GM19468 (cell line): ENCODE measurements at regions not wholly inside any gene's neighbourhood (a gene's known extent, or its start where the extent isn't known, plus 50 kb on each side); places are given as distances from the start of the nearest gene placed in this dataset.
A peak's percentile ranks its signal among the peaks of the same experiment; 100 is the strongest.

Source experiments
- ATAC-seq: cut with Tn5 transposase; IDR thresholded peaks from one replicate; pipeline ENCODE4 v1.9.1; 2021; ENCODE audit warnings: mild to moderate bottlenecking, moderate library complexity, moderate number of reproducible peaks; ENCODE audit not compliant: unreplicated experiment; ENCODE audit errors: extremely low read depth

GRCh38 chr2:147068071-147068470 lies 776.8 kb upstream of the ACVR2A start:
- ATAC-seq: no peak

DNA sequence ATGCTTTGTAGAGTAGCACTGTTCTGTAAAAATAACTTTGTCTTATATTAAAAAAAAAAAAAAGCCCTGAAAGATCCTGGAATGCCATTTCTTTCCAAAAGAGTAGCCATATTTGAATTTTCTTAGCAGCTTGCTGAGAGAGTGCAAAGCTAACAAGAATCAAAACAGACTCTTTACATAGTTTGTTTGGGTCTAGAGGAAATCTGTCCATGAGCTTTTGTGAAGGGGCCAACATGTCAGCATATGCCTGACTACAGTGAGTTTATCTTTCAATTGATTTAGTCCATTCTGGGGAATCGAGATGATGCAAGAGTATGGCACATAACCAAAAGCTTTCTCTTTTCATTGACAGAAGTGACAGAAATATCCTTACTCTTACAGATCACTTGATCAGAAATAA lies 777.7 kb upstream of the ACVR2A start:
- ATAC-seq: no peak

GRCh38 chr2:147062073-147062472 lies 782.8 kb upstream of the ACVR2A start:
- no peak for ATAC-seq

- ATAC-seq: no peak
Observed at GRCh38 chr2:147061269-147061668, 783.6 kb upstream of the ACVR2A start.

DNA sequence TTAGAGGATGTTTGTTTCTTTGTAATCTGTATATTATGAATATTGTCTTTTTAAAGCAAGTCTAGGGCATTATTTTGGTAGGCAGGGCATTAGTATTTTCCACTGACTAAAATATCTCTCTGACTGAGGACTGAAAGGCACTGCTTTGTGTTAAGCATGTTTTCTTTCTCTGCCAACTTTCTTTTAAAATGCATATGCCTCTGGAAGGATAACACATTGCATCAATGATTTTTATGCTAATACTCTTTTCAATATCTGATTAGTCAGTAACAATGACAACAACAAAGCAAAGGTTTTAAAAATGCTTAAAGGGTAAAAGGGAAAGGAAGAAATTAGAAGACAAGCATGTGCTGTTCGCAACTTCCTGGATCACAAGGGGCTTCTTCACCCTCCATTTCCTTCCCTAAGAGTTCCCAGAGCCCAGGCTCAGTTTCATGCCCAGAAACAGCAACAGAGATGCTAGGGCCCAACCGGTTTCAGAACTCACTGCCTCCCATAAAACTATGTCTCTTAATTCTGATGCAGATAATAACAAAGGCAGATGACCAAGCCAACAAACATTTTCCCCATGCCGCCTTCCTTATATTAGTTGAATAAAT lies 786.8 kb upstream of the ACVR2A start:
- ATAC-seq: no peak

- no peak for ATAC-seq
Observed at GRCh38 chr2:147051814-147052213, 793.0 kb upstream of the ACVR2A start.

DNA sequence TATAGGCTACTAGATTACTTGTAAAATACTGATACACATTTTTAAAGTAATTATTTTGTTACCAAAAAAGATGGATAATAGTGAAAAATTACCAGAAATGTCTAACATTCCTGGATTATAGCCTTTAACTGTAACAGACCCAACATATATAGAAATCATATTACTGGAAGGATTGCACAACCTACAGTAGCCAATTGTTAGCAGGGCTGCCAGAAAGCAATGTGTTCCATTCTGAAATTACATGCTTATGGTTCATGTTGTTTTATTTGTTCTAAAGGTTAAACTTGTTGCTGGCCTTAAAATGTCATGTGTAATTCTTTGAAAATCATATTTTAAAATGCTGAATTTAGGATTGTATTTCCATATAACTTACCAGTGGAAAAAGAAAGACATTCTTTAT lies 793.6 kb upstream of the ACVR2A start:
- no peak for ATAC-seq

GRCh38 chr2:147049957-147050356 lies 794.9 kb upstream of the ACVR2A start:
- no peak for ATAC-seq

DNA sequence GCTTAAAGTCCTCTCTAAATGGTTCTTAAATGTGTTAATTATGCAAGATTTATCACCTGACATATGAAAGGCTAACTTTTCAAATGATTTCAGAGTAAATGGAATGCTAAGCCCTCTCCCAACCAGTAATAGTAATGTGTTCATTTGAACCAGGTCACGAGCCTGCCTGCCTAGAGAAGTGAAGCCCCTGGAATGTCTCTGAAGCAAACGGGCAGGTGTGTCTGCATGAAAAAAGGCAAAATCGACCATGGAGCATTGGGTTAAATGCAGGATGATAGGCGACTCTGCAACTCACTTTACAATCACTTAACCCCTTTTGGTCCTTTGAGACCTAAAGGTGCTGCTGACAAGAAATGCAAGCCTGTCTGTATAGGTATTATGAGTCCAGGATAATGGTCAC lies 798.4 kb upstream of the ACVR2A start:
- ATAC-seq: no peak

DNA sequence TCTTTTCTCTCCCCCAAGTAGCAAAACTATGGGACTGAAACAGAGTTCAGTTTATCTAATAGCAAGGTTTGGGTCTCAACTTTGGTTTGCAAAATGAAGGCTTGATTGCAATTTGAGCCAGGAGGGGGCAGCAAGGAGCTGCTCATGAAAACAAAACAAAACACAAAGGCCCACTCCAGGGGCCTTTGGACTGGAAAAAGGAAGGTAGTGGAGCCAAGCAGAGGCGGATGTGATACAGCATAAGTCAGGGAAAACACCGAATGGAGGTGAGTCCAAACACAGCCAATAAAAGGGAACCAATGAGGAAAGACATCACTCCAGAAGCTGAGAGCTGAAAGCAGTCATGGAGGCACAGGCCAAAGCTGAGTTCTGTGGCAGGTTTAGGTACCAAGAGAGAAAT lies 799.7 kb upstream of the ACVR2A start:
- peak; percentile 65 for ATAC-seq

- ATAC-seq: no peak
Observed at GRCh38 chr2:147041121-147041494, 803.7 kb upstream of the ACVR2A start.

- ATAC-seq: no peak
Observed at GRCh38 chr2:147040298-147041120, 804.3 kb upstream of the ACVR2A start.

GRCh38 chr2:147037048-147037447 lies 807.8 kb upstream of the ACVR2A start:
- no peak for ATAC-seq

DNA sequence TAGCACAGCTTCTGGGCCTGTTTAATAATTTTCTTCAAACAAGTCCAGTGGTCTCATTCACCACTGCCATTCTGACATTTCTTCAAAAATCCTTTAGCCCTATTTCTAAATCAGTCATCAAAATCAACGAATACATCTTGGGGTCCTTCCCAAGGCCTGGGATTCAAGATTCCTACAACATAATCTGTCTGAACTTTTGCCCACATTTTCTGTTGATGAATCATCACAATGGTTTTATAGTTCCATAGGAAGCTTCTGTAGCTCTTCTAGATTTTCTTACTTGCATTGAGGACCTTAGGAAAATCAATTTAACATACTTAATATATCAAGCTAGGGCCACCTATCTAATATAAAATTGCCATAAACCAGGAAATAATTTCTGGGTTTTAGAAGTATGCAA lies 811.8 kb upstream of the ACVR2A start:
- ATAC-seq: no peak

GRCh38 chr2:147031897-147032296 lies 812.9 kb upstream of the ACVR2A start:
- no peak for ATAC-seq

DNA sequence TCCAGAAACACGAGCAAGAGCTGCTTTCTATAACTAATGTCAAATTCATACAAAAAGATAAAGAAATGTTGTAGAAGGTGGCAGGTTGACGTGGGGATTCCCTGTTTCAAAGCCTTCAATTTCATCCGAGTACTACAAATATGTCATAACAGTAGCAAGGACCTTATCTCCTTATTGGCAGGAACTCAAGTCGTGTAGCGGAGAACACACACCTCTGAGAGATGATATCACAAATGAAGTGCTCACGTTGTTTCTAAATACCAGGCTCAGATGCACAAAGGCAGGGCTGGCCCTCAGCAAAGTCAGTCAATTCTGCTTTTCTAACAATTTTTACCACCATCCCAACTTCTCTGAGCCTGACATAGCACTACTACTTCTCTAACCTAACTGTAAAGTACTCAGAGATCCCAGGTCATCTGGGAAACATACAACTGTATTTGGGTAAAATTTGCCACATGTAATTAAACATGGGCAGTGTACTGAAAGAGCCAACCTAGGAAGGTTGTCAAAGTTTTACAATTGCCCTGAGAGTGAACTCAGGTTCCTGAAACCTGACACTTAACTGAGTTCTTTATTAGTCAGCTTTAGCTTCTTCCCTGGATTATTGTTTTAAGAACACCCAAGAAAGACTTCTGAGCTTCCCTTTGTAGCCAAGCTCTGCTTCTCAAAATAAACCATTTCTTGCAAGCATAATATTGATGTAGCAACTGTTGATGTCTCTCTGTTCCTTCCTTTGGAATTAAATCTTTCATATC lies 813.7 kb upstream of the ACVR2A start:
- no peak for ATAC-seq

GRCh38 chr2:147027436-147027835 lies 817.4 kb upstream of the ACVR2A start:
- ATAC-seq: no peak

DNA sequence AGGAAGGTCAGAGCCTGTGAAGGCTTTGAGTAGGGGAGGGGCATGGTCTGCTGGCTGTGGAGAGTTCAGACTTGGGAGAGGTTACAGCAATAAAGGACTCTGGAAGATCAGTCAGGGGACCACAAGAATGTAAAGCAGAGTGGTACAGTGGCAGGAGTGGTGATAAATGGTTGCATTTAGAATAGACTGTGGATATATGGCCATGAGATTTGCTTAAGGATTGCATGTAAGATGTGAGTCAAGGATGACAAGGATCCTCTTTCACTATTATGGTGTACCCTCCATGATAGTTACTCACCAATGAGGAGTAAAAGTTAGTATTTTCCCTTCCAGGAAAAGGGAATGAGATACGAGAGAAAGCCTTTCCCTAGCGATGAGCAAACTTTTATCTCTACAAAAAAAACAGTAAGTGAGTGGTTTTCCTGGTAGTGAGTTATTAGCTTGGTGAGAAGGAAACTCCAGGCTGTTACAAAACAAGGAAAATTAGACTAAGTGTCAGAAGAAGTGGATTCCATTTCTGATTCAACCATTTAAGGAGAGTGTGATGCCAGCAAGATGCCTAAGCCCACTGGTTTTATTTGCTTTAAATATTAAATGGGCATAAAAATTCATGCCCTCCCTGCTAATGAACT lies 818.0 kb upstream of the ACVR2A start:
- ATAC-seq: no peak

DNA sequence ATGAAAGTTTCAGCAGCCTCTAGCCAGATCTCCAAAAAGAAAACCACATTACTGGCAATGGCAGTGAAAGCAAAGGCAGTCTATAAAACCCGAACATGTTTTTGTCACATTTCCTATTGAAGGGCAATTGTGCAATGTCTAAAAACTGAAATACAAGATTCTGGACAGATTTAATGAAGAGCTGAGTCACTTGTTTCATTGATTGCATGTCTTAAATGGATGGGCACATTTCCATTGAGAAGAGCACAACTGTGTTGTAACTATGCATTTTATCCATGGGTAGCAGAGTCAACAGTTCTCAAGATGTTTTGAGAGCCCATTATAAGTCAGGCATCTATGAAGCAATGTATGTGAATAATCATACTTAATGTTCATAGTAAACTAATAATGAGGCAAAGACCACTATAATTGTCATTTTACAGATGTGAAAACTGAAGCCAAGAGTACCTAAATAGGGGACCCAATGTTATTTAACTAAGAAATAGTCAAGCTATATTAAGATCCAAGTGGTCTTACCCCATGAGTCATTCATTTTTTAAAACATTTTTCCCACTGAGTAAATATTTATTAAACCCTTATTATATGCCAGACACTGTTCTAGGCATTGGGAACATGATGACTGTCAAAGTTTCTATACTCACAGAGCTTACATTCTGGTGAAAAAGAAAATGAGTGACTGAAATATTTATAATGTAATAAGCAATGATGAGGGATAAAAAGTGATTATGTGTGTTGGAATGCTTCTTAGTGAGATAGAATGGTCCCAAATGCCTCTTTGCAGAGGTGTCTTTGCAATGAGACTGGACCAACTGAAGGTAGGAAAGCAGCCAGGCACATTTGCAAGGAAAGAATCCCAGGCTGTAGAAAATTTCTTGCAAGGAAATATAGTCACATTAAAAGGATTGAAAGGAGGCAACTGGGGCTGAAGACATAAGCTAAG lies 818.9 kb upstream of the ACVR2A start:
- no peak for ATAC-seq

DNA sequence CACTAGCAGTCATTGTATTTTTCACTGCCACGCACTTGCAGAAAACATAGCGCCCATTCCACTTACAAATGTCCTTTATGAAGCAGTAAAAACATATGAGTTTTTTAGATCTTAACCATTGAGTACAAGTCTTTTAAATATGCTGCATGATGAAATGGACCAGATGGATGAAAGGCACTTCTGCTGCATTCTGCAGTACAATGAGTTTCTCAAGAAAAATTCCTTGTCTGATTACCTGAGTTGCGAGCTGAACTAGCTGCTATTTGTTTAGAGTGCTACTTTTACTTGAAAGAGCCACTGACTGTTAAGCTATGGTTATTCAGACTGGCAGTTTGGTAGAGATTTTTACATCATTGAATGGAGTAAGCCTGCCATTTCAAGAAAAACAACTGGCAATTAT lies 825.5 kb upstream of the ACVR2A start:
- ATAC-seq: no peak
